Stimulated activated CD4-positive, alpha-beta T cell treated with anti-CD3 and anti-CD28 coated beads, Interleukin-2, amount 100 ng/mL, for 48 hours (primary cell): ENCODE measurements at regions not wholly inside any gene's neighbourhood (a gene's known extent, or its start where the extent isn't known, plus 50 kb on each side); places are given as distances from the start of the nearest gene placed in this dataset.
"Not testable (repeated sequence)": the region's sequence is repeated elsewhere in the genome, so short reads cannot be mapped to it uniquely, and the experiment has no call there.

Experiments used
- DNase-seq, 2 donors: peaks; one replicate each; pipeline ENCODE4 v3.0.0-alpha.2; 2020

GRCh38 chr5:37950436-37950835 is 110.6 kb upstream of the GDNF start:
- DNase-seq, result no peak

- DNase-seq, result no peak
Measured at GRCh38 chr5:37945446-37945845, 105.6 kb upstream of the GDNF start.

- DNase-seq, result not testable (repeated sequence)
Measured at GRCh38 chr5:37943136-37943535, 103.3 kb upstream of the GDNF start.

GRCh38 chr5:37940931-37941623 is 101.2 kb upstream of the GDNF start:
- no peak for DNase-seq

GRCh38 chr5:37938861-37939260 is 99.0 kb upstream of the GDNF start:
- no peak for DNase-seq

- DNase-seq, result no peak
Measured at GRCh38 chr5:37938076-37938852, 98.4 kb upstream of the GDNF start.

- no peak for DNase-seq
Measured at GRCh38 chr5:37936091-37936490, 96.2 kb upstream of the GDNF start.

- no peak for DNase-seq
Measured at GRCh38 chr5:37933576-37933975, 93.7 kb upstream of the GDNF start.

- no peak for DNase-seq
Measured at GRCh38 chr5:37932450-37932849, 92.6 kb upstream of the GDNF start.

- no peak for DNase-seq
Measured at GRCh38 chr5:37931541-37931940, 91.7 kb upstream of the GDNF start.

- no peak for DNase-seq
Measured at GRCh38 chr5:37930350-37930749, 90.5 kb upstream of the GDNF start.

GRCh38 chr5:37929791-37930190 is 90.0 kb upstream of the GDNF start:
- DNase-seq, result no peak

- DNase-seq, result not testable (repeated sequence)
Measured at GRCh38 chr5:37927753-37928152, 87.9 kb upstream of the GDNF start.

- DNase-seq, result no peak
Measured at GRCh38 chr5:37926732-37927131, 86.9 kb upstream of the GDNF start.

GRCh38 chr5:37921452-37921851 is 81.6 kb upstream of the GDNF start:
- DNase-seq, result no peak

GRCh38 chr5:37918424-37918823 is 78.6 kb upstream of the GDNF start:
- no peak for DNase-seq

- DNase-seq, result no peak
Measured at GRCh38 chr5:37916525-37916924, 76.7 kb upstream of the GDNF start.

- no peak for DNase-seq
Measured at GRCh38 chr5:37915097-37915736, 75.4 kb upstream of the GDNF start.

- not testable (repeated sequence) for DNase-seq
Measured at GRCh38 chr5:37909610-37910266, 69.9 kb upstream of the GDNF start.

GRCh38 chr5:37906416-37906815 is 66.6 kb upstream of the GDNF start:
- DNase-seq, result no peak

GRCh38 chr5:37905230-37905629 is 65.4 kb upstream of the GDNF start:
- no peak for DNase-seq

- no peak for DNase-seq
Measured at GRCh38 chr5:37902323-37902722, 62.5 kb upstream of the GDNF start.

GRCh38 chr5:37900692-37901091 is 60.9 kb upstream of the GDNF start:
- DNase-seq, result no peak

GRCh38 chr5:37899037-37899436 is 59.2 kb upstream of the GDNF start:
- no peak for DNase-seq
